Left ventricle myocardium inferior (tissue), 1 donor: ENCODE measurements at regions not wholly inside any gene's neighbourhood (a gene's known extent, or its start where the extent isn't known, plus 50 kb on each side); places are given as distances from the start of the nearest gene placed in this dataset.

Experiments
- DNase-seq: peaks from one replicate; pipeline ENCODE4 v3.0.0-alpha.2; 2020
- H3K27ac ChIP-seq: fragments of 200-600 bp; replicated peaks from 2 replicates; pipeline ENCODE4 v1.8.0; 2021
- H3K27me3 ChIP-seq: fragments of 200-600 bp; 2 replicates; pipeline ENCODE4 v1.8.0; 2021; ENCODE audit warnings: low read depth
- H3K36me3 ChIP-seq: fragments of 200-600 bp; 2 replicates; pipeline ENCODE4 v1.8.0; 2021
- H3K4me1 ChIP-seq: fragments of 200-600 bp; 2 replicates; pipeline ENCODE4 v1.8.0; 2021
- H3K4me3 ChIP-seq: fragments of 200-600 bp; 2 replicates; pipeline ENCODE4 v1.8.0; 2021; ENCODE audit warnings: mild to moderate bottlenecking, moderate library complexity
- H3K9me3 ChIP-seq: fragments of 200-600 bp; replicated peaks from 2 replicates; pipeline ENCODE4 v1.8.0; 2021
- CTCF ChIP-seq: fragments of 200-600 bp; IDR thresholded peaks from 2 replicates; pipeline ENCODE4 v1.8.0; 2021; ENCODE audit warnings: antibody characterized with exemption, mild to moderate bottlenecking, borderline replicate concordance
- intact Hi-C: fragments of 100-400 bp; cut with micrococcal nuclease; formaldehyde crosslinking; loops from one replicate; pipeline ENCODE4 v1.11.0; 2022
- donor health status: DM: no; HTN: yes; CAD: no; lungs with severe emphysema.

- H3K36me3 ChIP-seq: no peaks in the 10 kb centered on the region
- intact Hi-C loops: no loop called here
- H3K27me3 ChIP-seq: no peaks in the 10 kb centered on the region
- no peaks in the 10 kb centered on the region for H3K4me1 ChIP-seq
- no peak for TF ChIP-seq CTCF
- no peak overlapping the region for H3K4me3 ChIP-seq
- no peak for DNase-seq
- no peaks in the 10 kb centered on the region for H3K9me3 ChIP-seq
- H3K27ac ChIP-seq: no peak overlapping the region
Measured at GRCh38 chr5:110323832-110324231, 402.6 kb downstream of the TMEM232 start.

- TF ChIP-seq CTCF: no peak
Measured at GRCh38 chr5:110324876-110325275, 401.6 kb downstream of the TMEM232 start.

GRCh38 chr5:110329955-110330525 is 396.4 kb downstream of the TMEM232 start:
- Histone ChIP-seq H3K36me3 (no peaks in the 10 kb centered on the region), H3K4me1 (no peaks in the 10 kb centered on the region), H3K27me3 (no peaks in the 10 kb centered on the region), H3K4me3 (no peak overlapping the region), H3K9me3 (no peaks in the 10 kb centered on the region), H3K27ac (no peak overlapping the region)
- intact Hi-C loops: no loop called here
- DNase-seq: no peak
- TF ChIP-seq CTCF: no peak

More at GRCh38 chr5:110324876-110325275, 401.6 kb downstream of the TMEM232 start:
- no peaks in the 10 kb centered on the region for H3K36me3 ChIP-seq
- DNase-seq: no peak
- H3K27me3 ChIP-seq: no peaks in the 10 kb centered on the region
- no peak overlapping the region for H3K4me3 ChIP-seq
- no peaks in the 10 kb centered on the region for H3K9me3 ChIP-seq
- intact Hi-C loops: no loop called here
- H3K27ac ChIP-seq: no peak overlapping the region
- no peaks in the 10 kb centered on the region for H3K4me1 ChIP-seq

- DNase-seq: no peak
- H3K9me3 ChIP-seq: no peaks in the 10 kb centered on the region
- no peak overlapping the region for H3K27ac ChIP-seq
- H3K4me3 ChIP-seq: no peak overlapping the region
- TF ChIP-seq CTCF: peak; percentile 30
- H3K4me1 ChIP-seq: no peaks in the 10 kb centered on the region
- H3K27me3 ChIP-seq: peaks cover 8% of the 10 kb centered on the region
- H3K36me3 ChIP-seq: no peaks in the 10 kb centered on the region
- intact Hi-C loops: no loop called here
Measured at GRCh38 chr5:110333384-110333783, 393.1 kb downstream of the TMEM232 start.

GRCh38 chr5:110335361-110336066 is 391.0 kb downstream of the TMEM232 start:
- H3K27ac ChIP-seq: no peak overlapping the region
- no peaks in the 10 kb centered on the region for H3K36me3 ChIP-seq
- H3K9me3 ChIP-seq: no peaks in the 10 kb centered on the region
- H3K27me3 ChIP-seq: peaks cover 8% of the 10 kb centered on the region
- no peak for DNase-seq
- no peaks in the 10 kb centered on the region for H3K4me1 ChIP-seq
- intact Hi-C loops: no loop called here
- no peak for TF ChIP-seq CTCF
- no peak overlapping the region for H3K4me3 ChIP-seq
